GM19351 (cell line): ENCODE measurements at regions not wholly inside any gene's neighbourhood (a gene's known extent, or its start where the extent isn't known, plus 50 kb on each side); places are given as distances from the start of the nearest gene placed in this dataset.
A peak's percentile ranks its signal among the peaks of the same experiment; 100 is the strongest.

Source experiments
- ATAC-seq: cut with Tn5 transposase; IDR thresholded peaks from one replicate; pipeline ENCODE4 v1.9.1; 2021; ENCODE audit warnings: mild to moderate bottlenecking, moderate library complexity; ENCODE audit not compliant: unreplicated experiment

DNA sequence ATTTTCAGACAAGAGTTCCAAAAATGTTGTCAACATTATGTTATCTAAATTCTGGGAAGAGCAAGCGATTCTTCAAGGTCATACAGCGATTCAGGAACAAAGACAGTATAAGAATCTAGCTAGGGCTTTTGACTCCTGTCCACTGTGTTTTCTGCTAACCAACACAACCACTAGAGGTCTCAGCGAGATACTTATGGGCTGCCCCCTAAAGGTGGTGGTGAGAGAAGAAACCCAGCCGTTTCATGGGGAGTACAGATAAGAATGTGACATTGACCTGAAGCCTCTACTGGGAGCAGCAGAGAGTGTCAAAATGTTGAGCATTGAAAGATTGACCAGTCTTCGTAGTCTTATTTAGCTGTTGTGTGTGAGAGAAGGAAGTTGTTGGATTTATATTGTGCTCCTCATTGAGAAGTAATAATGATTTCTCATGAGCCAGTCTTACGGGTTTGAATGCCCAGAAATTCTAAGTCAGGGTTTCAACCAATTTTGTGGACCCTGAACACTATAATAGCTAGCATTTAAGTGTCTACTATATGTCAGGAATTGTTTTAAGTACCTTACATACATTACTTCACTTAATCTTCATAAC lies 168.3 kb downstream of the SPRY1 start:
- ATAC-seq: peak; percentile 100

DNA sequence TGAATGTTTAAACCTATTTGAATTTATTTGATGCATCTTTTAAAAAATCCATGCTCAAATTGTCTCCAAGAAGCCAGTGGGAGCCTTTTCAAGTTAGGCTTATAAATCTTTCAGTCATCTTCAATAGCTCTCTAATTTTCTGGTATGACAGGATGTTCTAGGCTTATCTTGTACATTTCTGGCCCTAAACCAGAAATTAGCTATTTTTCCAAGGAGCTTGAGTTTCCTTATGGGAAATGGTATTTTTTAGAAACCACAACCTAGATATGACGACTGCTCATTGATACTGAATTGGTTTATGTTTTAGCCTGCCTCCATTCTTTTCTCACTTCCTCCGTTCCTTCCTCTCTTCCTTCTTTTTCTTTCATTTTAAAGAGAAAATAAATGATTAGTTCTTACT lies 172.3 kb downstream of the SPRY1 start:
- ATAC-seq: no peak

DNA sequence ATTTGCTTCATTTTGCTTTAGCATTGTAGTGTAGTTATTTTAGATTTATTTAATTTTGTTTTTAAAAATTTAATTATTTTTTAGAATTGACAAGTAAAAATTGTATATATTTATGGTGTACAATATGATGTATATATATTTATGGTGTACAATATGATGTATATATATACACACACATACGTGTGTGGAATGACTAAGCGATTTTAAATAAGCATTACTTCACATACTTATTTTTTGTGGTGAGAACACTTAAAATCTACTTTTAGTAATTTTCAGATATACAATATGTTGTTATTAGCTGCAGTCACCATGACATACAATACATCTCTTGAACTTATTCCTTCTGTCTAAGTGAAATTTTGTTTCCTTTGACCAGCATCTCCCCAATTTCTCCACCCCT lies 172.9 kb downstream of the SPRY1 start:
- ATAC-seq: no peak

DNA sequence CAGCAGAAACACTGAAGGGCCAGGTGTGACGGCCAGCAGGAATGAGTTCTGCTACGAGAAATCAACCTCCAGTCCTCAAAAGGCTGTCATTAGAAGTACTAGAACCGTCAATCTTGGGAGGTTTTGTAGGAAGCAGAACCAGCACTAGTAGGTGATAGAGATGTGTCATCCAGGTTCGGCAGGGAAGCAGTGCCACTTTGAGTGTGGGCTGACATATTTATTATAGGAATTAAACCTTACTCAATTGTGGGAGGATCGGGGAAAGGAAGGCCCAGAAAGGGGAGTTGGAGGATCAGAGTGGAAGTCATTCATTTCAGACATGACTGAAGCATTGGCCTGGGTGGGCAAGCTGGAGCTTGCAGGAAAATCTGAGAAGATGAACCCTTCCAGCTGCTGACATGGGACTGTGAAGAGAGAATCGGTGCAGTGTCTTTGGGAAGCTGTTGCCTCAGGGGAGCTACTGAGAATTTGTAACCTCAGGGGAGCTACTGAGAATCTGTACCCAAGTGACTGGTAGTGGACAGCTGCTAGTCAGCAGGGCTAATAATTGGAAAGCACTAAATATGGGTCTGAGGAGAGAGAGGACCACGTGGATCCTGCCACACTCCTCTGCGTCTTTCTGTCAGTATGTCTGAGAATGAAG lies 177.4 kb downstream of the SPRY1 start:
- ATAC-seq: peak; percentile 54

DNA sequence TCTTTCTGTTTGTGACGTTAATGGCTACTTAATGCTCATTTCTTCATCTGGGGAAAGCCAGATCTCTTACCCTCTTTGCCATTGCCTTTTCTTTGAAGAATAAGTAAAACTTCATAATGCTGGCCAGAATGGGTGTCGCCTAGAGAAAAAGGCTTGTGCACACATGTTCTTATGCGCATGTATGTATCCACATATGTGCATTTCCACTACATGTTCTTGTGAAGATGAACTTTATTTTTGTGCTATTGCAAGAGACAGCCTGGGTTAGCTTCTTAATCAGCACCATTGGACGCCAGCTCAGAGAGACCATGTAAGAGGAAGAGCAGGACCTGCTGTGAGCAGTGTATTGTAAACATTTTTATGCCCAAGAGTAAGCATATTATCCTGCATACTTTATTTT lies 178.7 kb downstream of the SPRY1 start:
- ATAC-seq: peak; percentile 4

DNA sequence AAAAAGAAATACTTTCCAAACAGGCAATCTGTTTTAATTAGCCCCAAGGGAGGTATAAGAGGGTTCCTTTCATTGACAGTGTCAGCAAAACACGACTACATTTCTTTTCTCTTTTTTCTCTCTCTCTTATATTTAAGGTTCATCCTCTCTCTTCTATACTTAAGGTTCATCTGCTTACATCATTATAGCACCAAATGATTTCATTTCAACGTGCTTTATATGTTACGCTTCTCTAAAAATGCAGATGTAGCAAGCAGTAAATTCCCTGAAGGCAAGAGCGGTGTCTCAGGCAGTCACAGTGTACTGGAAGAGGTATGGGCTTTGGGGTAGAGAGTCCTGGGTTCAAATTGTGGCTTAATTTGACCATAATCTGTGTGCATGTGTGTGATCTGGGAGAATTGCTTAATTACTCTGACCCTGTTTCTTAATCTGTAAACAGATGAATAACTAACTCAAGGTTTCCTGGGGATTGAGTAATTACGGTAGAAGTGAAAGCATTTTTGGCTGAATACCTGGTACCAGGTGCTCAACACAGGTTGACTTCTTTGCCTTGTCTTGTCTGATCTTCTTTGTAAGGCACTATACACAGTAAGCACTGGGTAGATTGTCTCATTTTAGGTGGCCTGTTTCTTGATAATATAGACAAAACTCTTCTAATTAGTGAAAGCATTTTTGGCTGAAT lies 180.8 kb downstream of the SPRY1 start:
- ATAC-seq: no peak

DNA sequence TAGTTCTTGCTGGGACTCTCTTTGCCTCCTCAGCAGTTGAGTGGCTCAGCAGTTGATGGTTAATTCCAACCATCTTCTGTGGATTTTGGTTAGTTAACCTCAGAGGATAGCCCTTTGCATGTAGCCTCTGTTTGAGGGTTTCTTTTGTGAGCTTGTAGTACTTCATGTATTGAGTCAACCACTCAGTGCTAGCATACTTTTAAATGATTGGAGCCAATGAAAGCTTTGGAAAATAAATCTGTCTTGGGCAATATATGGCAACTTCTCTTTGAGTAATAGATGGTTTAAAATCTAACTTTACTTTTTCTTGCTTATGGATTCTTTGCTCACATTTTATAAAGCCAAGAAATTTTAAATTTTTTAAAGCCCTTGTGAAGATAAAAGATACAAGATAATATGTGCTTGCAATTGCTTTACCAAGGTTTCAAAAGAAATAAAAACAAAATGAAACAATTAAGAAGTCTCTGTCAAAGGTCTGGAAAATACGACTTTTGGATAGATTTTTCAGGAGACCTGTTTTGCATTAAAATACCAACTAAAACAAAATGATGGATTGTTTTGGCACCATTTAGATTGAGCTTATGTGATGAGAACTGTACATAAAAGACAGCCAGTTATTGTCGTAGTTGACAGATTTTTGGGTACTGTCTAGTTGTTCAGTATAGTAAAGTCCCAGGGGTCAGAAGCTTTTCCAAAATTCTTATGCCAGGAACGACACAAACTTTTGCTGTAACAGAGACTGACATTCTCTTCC lies 181.9 kb downstream of the SPRY1 start:
- no peak for ATAC-seq

DNA sequence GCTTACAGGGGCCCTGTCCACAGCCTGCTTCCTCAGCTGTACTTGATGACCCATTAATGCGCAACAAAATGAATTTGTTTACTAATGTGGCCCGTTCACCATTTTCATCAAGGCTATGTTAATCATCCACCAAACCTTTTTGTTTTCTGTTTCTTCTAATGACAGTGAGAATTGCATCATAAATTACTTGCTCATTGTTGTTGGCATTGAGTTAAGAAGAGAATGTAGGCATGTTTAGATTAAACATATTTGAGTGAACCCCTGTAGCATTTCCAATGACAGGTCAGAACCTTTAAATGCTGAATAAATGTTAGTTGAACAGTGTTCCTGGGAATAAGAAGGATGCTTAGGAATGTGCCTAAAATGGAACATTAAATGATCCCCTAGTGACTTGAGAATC lies 183.4 kb downstream of the SPRY1 start:
- no peak for ATAC-seq

DNA sequence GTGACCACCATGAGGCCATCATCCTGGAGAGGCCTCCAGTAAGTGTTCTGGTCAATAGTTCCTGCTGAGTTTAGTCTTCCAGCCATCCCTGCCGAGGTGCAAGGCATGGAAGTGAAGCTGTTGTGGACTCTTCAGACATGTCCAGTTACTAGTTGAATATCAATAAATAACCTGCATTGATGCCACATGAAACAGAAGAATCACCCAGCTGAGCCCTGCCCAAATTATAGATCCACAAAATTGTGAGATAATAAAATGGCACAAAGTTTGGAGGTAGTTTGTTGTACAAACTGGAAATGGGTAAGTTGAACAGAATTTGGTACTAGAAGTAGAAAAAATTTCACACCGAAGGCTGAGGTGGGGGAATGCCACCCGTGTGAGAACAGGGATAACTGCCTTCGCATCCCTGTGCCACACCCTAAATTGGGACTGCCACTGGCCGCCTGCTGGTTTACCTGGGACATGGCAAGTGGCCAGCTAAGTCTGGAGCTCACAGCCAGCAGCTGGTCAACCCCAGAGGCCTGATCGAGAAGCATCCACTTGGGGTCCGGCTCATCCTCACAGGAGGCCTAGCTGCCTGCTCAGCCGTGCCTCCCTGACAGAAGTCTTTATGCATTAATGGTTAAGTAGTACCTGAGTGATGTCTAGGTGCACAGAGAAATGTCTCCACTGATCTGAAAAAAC lies 184.5 kb downstream of the SPRY1 start:
- no peak for ATAC-seq

DNA sequence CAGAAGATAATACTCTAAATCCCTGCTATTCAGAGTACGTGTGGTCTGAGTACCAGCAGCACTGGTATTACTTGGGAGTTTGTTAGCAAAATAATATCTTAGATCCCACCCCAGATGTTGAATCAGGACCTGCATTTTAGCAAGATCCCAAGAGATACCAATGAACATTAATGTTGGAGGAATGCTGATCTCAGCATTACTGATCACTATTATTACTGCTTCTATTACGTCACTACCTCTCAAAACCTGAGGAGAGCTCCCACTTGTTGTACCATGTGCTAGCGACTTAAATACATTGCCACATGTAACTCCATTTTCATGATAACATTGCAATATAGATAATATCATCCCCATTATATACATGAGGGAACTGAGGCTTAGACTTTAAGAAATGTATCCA lies 185.2 kb downstream of the SPRY1 start:
- ATAC-seq: no peak

DNA sequence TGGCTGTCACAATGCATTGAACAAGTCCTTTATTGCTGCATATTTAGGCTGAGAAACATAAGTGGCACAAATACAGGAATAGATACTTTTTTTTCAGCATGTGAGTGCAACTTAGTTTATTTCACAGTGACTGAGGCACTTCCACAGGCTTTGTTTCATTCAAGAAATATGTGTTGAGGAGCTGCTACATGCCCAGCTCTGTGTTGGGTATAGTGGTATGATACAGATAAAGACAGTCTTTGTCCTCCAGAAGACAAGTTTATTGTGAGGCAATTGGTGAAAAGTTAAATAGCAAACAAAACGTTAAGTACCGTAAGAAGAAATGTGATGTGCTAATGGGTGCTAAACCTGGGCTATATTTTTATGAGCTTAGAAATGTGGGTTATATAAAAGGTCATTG lies 186.4 kb downstream of the SPRY1 start:
- ATAC-seq: no peak

DNA sequence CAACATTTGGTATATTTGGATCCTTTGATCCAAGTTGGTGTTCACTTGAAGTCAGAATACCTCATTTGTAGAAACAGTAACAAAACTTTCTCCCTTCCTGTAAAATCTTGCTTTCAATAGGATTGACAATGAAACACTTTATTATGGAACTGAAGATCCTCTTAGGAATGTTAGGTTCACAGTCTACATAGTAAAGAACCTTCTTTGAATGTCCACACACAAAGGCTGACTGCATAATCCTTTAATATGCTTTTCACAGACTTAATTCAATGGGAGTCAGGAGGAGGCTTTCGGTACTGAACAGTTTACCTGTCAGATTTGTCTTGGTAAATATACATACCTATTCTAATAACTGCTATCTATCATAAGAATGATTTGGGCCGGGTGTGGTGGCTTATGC lies 188.5 kb downstream of the SPRY1 start:
- ATAC-seq: no peak

DNA sequence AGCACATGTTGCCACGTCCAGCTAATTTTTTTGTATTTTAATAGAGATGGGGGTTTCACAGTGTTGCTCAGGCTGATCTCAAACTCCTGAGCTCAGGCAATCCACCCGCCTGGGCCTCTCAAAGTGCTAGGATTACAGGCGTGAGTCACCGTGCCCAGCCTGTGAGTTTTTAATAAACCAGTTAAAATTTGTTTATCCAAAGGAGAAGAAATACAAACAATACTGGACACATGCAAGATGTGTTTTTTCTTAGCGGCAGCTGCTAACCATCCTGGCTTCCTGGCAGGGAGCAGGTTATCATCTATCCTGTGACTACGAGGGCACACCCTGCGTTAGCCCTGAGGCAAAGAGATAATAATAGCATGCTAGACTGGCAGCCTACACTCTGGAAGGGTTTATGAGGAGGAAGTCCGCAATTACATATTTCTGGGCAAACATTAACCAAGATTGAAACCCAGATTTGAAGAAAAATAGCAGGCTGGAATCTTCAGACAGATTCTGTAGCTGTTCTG lies 191.4 kb downstream of the SPRY1 start:
- ATAC-seq: peak; percentile 1

DNA sequence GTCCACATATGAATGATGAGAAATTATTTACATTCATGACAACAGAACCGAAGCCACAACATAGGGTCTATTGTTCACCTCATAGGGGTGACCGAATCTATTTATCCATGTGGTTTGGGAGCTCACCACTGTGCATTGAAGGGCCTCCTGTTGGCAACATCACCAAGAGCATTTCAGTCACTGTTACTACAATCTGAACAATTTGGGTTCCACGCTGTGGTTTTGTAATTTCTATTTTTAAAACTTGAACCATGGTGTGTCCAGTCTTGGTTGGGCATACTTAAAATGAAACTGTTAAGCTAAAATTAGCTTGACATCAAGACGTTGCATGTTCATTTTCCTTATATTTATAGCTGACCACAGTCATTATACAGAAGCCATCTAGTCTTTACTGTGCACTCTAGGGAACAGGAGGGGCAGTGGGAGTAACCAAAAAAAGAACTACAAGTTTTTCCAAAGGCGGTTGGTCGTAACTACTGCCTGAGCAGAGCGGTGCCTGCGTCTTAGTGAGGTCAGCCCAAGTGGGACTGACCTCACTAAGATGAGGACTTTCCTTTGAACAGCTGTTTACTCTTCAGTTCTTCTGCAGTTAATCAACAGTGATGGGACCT lies 192.1 kb downstream of the SPRY1 start:
- peak; percentile 74 for ATAC-seq

DNA sequence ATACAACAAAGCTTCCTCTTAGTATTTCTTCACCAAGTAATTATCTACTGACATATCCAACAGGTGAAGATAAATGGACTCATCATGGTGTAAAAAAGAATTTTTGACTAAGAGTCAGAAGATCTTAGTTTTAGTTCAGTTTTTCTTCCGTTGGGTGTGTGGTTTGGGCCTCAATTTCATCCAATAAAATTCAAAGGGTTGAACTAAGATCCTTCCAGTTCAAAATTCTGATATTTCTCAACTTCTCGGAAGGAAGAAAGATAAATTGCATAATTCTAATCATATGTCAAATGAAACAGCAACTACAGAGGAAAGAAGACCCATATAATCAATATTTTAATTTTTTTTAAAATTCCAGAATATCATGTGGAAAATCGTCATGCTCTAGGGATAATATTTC lies 192.7 kb downstream of the SPRY1 start:
- peak; percentile 0 for ATAC-seq

DNA sequence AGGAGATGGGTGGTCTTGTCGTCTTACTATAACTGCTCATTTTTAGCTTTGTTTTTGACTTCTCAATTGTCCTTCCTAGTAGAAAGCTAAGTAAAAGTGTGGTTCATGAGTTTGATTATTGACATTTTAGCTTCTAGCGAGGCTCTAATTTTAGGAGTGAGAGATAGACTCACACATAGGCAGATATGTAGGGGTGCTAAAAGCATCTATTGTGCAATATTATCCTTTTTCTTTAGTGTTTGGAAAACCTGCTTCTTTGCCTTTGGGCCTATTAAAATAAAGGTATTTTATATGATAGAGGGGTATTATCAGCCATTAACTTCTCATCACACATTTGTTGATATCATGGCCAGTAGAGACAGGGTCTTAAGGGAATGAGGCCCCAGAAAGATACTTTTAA lies 195.3 kb downstream of the SPRY1 start:
- ATAC-seq: no peak

DNA sequence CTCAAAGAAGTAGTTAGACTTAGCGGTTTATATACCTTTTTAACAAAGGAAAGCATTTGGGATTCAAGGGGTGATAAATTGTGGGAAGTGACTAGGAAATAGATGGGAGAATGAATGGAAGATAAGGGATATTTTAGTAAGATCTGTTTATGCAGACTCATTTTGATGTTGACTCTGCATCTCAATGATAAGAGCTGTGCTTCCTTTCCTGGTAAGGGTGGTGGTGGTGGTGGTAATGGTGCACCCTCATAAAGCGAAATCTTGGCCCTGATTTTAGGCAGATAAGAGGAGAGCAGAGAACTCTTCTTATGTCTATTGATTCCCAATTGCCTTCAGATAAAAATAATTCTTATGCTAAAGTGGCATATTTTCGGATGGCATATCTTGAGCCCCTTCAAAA lies 197.1 kb downstream of the SPRY1 start:
- no peak for ATAC-seq

DNA sequence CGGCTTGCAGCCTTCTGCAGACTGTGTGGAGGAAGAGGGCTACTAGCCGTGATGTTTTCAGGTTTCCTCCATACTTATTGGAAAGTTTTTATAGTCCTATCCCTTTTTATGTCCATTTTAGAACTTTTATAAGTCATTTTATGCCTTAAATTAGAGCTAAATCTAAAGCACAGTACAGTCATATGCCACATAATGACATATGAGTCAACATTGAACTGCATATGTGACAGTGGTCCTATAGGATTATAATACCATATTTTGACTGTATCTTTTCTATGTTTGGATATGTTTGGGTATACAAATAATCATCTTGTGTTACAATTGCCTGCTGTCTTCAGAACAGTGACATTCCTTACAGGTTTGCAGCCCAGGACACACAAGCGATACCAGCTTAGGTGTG lies 200.2 kb downstream of the SPRY1 start:
- ATAC-seq: no peak

DNA sequence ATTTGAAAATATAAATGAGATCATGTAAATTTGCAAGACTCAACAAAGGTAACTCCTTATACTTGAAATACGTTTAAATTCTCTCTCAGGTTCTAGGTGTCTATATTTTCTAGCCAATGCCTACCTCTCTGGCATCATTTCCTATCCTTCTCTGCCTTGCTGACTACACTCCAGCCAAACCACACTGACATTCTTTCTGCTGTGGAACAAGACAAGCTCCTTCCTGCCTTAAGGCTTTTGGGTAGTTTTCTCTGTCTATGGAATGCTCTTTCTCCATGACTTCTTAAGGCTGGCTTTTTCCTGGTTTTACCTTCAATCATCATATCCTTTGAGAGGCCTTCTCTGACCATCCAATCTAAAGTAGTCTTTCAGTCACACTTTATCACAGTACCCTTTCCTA lies 201.0 kb downstream of the SPRY1 start:
- no peak for ATAC-seq

DNA sequence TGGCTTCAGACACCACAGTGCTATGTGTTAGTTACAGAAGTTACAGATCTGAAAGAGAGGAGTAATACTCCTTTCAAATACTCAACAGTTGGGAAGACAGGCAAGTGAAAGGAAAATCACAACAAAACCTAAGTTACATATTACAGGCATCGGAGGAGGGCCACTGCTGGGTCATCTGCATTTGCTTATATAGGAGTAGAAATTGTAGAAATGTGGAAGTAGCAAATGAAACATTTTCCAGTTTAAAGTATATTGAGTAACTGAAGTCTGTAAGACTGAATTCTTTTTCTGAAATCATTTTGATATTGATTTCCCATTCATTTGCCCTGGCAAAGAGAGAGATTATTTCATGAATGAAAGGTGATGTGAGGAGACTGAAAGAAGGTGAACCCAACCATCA lies 201.7 kb downstream of the SPRY1 start:
- no peak for ATAC-seq
